A549 (cell line): ENCODE measurements at regions not wholly inside any gene's neighbourhood (a gene's known extent, or its start where the extent isn't known, plus 50 kb on each side); places are given as distances from the start of the nearest gene placed in this dataset.

ENCODE experiments used
- ATAC-seq, 2 experiments: fragments of 200-7000 bp in 1 of 2; fragments of >200 bp in 1 of 2; cut with Nextera tagmentation in 1 of 2; cut with Tn5 transposase in 1 of 2; 3 replicates each; pipeline versions ENCODE4 v1.8.0 to v1.9.1; 2018 to 2020; ENCODE audit warnings: mild to moderate bottlenecking in 1 of 2, moderate library complexity in 1 of 2
- CTCF ChIA-PET: fragments of 300-600 bp; sonication (Branson Sonifier 250); formaldehyde crosslinking; extraction: SDS; loops from one replicate; lab custom pipeline; 2021; ENCODE audit warnings: antibody characterized with exemption, inconsistent platforms; lab: Yijun Ruan, JAX
- POLR2A ChIA-PET: fragments of 350-600 bp; formaldehyde crosslinking; extraction: SDS; loops from one replicate; lab custom pipeline; 2021; ENCODE audit warnings: antibody characterized with exemption, inconsistent platforms; lab: Yijun Ruan, JAX
- DNase-seq, 2 experiments: peaks; one replicate each; pipeline versions ENCODE4 v3.0.0 to v3.0.0-alpha.2; 2011 to 2016; ENCODE audit warnings: low read depth in 1 of 2, low spot score in 1 of 2
- FAIRE-seq: peaks from 2 replicates; lab custom pipeline; 2011; peaks lifted over from hg19 to GRCh38; lab: Jason Lieb, UNC
- H3K27ac ChIP-seq, 2 experiments: fragments of >200 bp; sonication (Bioruptor Twin); formaldehyde crosslinking; 3 replicates each; pipeline ENCODE4 v1.5.1; 2016 to 2017
- H3K4me1 ChIP-seq: fragments of >200 bp; sonication (Bioruptor Twin); formaldehyde crosslinking; 3 replicates; pipeline ENCODE4 v1.6.1; 2016
- H3K4me2 ChIP-seq: fragments of >200 bp; sonication (Bioruptor Twin); formaldehyde crosslinking; 3 replicates; pipeline ENCODE4 v1.6.1; 2016
- H3K4me3 ChIP-seq: fragments of >200 bp; sonication (Bioruptor Twin); formaldehyde crosslinking; 3 replicates; pipeline ENCODE4 v1.5.1; 2016
- H3K9me3 ChIP-seq: fragments of >200 bp; sonication (Bioruptor Twin); formaldehyde crosslinking; 3 replicates; pipeline ENCODE4 v1.6.1; 2016
- BCL3 ChIP-seq: fragments of >200 bp; sonication (Bioruptor Twin); formaldehyde crosslinking; IDR thresholded peaks from 3 replicates; pipeline ENCODE4 v1.6.1; 2016
- CBX2 ChIP-seq: fragments of 200-600 bp; sonication (generic); IDR thresholded peaks from 2 replicates; pipeline ENCODE4 v1.6.1; 2016; ENCODE audit warnings: low read depth, mild to moderate bottlenecking, borderline replicate concordance
- CHD2 ChIP-seq: fragments of 150-350 bp; IDR thresholded peaks from 2 replicates; pipeline ENCODE4 v1.6.1; 2014; ENCODE audit warnings: low read length; ENCODE audit not compliant: partially characterized antibody
- CTCF ChIP-seq: fragments of >200 bp; sonication (Bioruptor Twin); formaldehyde crosslinking; IDR thresholded peaks from 3 replicates; pipeline ENCODE4 v1.5.1; 2016
- ELK1 ChIP-seq: fragments of 150-350 bp; IDR thresholded peaks from 2 replicates; pipeline ENCODE4 v1.6.1; 2014; ENCODE audit warnings: low read depth, mild to moderate bottlenecking, low read length
- EP300 ChIP-seq, 2 experiments: fragments of >200 bp; sonication (Bioruptor Twin); formaldehyde crosslinking; IDR thresholded peaks; 2 replicates in 1 of 2; 3 replicates in 1 of 2; pipeline ENCODE4 v1.6.1; 2016 to 2017
- FOSB ChIP-seq: fragments of 250-450 bp; sonication (Bioruptor Pico); IDR thresholded peaks from 2 replicates; pipeline ENCODE4 v1.5.0; 2020; ENCODE audit warnings: mild to moderate bottlenecking, moderate library complexity
- FOXS1 ChIP-seq: fragments of 250-450 bp; sonication (Bioruptor Pico); IDR thresholded peaks from 2 replicates; pipeline ENCODE4 v1.5.0; 2020; ENCODE audit warnings: mild to moderate bottlenecking, moderate library complexity
- HEYL ChIP-seq: fragments of 250-450 bp; sonication (Bioruptor Pico); IDR thresholded peaks from 2 replicates; pipeline ENCODE4 v1.8.0; 2021; ENCODE audit warnings: mild to moderate bottlenecking, moderate library complexity
- HOXA7 ChIP-seq: fragments of 250-450 bp; sonication (Bioruptor Pico); IDR thresholded peaks from 2 replicates; pipeline ENCODE4 v1.5.0; 2020; ENCODE audit warnings: mild to moderate bottlenecking, moderate library complexity
- KDM1A ChIP-seq: fragments of 200-600 bp; sonication (generic); IDR thresholded peaks from 2 replicates; pipeline ENCODE4 v1.6.1; 2016; ENCODE audit warnings: low read depth, mild to moderate bottlenecking
- KDM5A ChIP-seq: fragments of 200-600 bp; sonication (generic); IDR thresholded peaks from 2 replicates; pipeline ENCODE4 v1.6.1; 2016; ENCODE audit warnings: antibody characterized with exemption, mild to moderate bottlenecking
- MAZ ChIP-seq: fragments of 150-350 bp; IDR thresholded peaks from 2 replicates; pipeline ENCODE4 v1.6.1; 2014; ENCODE audit warnings: antibody characterized with exemption, low read depth, low read length, borderline replicate concordance
- REST ChIP-seq: fragments of 200-600 bp; sonication (generic); IDR thresholded peaks from 2 replicates; pipeline ENCODE4 v1.6.1; 2016; ENCODE audit warnings: antibody characterized with exemption, mild to moderate bottlenecking, moderate library complexity
- RNF2 ChIP-seq: fragments of 200-600 bp; sonication (generic); IDR thresholded peaks from 2 replicates; pipeline ENCODE4 v1.6.1; 2016; ENCODE audit warnings: low read depth, mild to moderate bottlenecking, antibody characterized with exemption, moderate library complexity, borderline replicate concordance
- SREBF2 ChIP-seq: fragments of 450-650 bp; IDR thresholded peaks from 2 replicates; pipeline ENCODE4 v1.6.1; 2014; ENCODE audit warnings: mild to moderate bottlenecking, moderate library complexity
- TFCP2L1 ChIP-seq: fragments of 250-450 bp; sonication (Bioruptor Pico); IDR thresholded peaks from 2 replicates; pipeline ENCODE4 v1.5.0; 2021; ENCODE audit warnings: mild to moderate bottlenecking
- ZC3H11A ChIP-seq: fragments of 450-650 bp; IDR thresholded peaks from 2 replicates; pipeline ENCODE4 v1.6.1; 2014; ENCODE audit warnings: antibody characterized with exemption, mild to moderate bottlenecking
- ZSCAN20 ChIP-seq: fragments of 250-450 bp; sonication (Bioruptor Pico); IDR thresholded peaks from 2 replicates; pipeline ENCODE4 v1.8.0; 2022; ENCODE audit warnings: mild to moderate bottlenecking, moderate library complexity
- WGBS: methylation state at CpG from one replicate; pipeline ENCODE4 v1.1.6; 2017; ENCODE audit errors: missing lambda C conversion rate; 5-methylcytosine and 5-hydroxymethylcytosine counted together

GRCh38 chr2:133755480-133756300 is 187.4 kb upstream of the NCKAP5 start:
- WGBS, result 42% methylated on average over 6 of the region's 6 CpGs
- TF ChIP-seq MAZ (no peak), CBX2 (no peak), EP300 (IDR thresholded peaks at IDR 0.05) (no peak), FOXS1 (no peak), KDM1A (no peak), ZC3H11A (no peak), REST (no peak)
- POLR2A ChIA-PET, result no interaction called here
- Histone ChIP-seq H3K4me3 (no peak overlapping the region), H3K27ac (no peak overlapping the region), H3K9me3 (no peaks in the 10 kb centered on the region), H3K4me2 (no peak overlapping the region), H3K4me1 (no peaks in the 10 kb centered on the region)
- CTCF ChIA-PET, result interaction anchor here (0.7 to 1.7 kb wide), 3 partner anchors 24 to 89 kb away, joined by 3 to 5 read pairs (median 4); no protein-coding TSS in a partner anchor
- ATAC-seq, result no peak
- FAIRE-seq, result no peak
- DNase-seq, result no peak

- ATAC-seq, result no peak
- no peaks in the 10 kb centered on the region for H3K9me3 ChIP-seq
- CTCF ChIA-PET, result interaction anchor here (0.6 to 1.7 kb wide), 2 partner anchors 23 to 1105 kb away, joined by 3 to 5 read pairs; no protein-coding TSS in a partner anchor
- WGBS, result 27% methylated on average over 1 of the region's 1 CpG
- H3K4me1 ChIP-seq, result no peaks in the 10 kb centered on the region
- TF ChIP-seq CTCF (no peak), TFCP2L1 (CRISPR knock-in tag) (no peak), HOXA7 (CRISPR knock-in tag) (no peak), FOSB (CRISPR knock-in tag) (no peak), HEYL (CRISPR knock-in tag) (no peak), ELK1 (no peak), ZSCAN20 (CRISPR knock-in tag) (no peak)
- TF ChIP-seq, all 56 proteins: peak for 0
- no peak overlapping the region for H3K4me2 ChIP-seq
- FAIRE-seq (no peak), DNase-seq (no peak)
- H3K4me3 ChIP-seq, result no peak overlapping the region
- POLR2A ChIA-PET, result no interaction called here
- no peak overlapping the region for H3K27ac ChIP-seq
Measured at GRCh38 chr2:133756833-133757232, 188.6 kb upstream of the NCKAP5 start.

GRCh38 chr2:133760376-133760775 is 192.1 kb upstream of the NCKAP5 start:
- 53% methylated on average over 3 of the region's 3 CpGs for WGBS
- ChIA-PET CTCF (no interaction called here), POLR2A (no interaction called here)
- no peak for ATAC-seq
- no peak for TF ChIP-seq BCL3
- no peak for TF ChIP-seq CHD2
- TF ChIP-seq TFCP2L1 (CRISPR knock-in tag), result no peak
- no peak for TF ChIP-seq SREBF2
- TF ChIP-seq RNF2, result no peak
- no peak for TF ChIP-seq KDM5A
- H3K4me2 ChIP-seq, result no peak overlapping the region
- 0 out of 3 replicates have a peak, but pooled peaks cover 2% of the 10 kb centered on the region for H3K4me1 ChIP-seq
- DNase-seq, result no peak
- no peaks in the 10 kb centered on the region for H3K9me3 ChIP-seq
- H3K27ac ChIP-seq, result no peak overlapping the region
- no peak overlapping the region for H3K4me3 ChIP-seq
- FAIRE-seq, result no peak
